Mesenchymal stem cell (in vitro differentiated cells and primary cell): ENCODE measurements at regions not wholly inside any gene's neighbourhood (a gene's known extent, or its start where the extent isn't known, plus 50 kb on each side); places are given as distances from the start of the nearest gene placed in this dataset.

Experiments
- DNase-seq: peaks from one replicate; pipeline ENCODE4 v3.0.0-alpha.2; 2013
- H2AFZ ChIP-seq: one replicate; pipeline ENCODE4 v1.6.1; 2013; ENCODE audit warnings: low read depth, mild to moderate bottlenecking, control low read depth, inconsistent platforms, low read length, moderate library complexity
- H2AK5ac ChIP-seq: 2 replicates; pipeline ENCODE4 v1.6.1; 2013; ENCODE audit warnings: low read length, moderate library complexity, mild to moderate bottlenecking, inconsistent platforms; ENCODE audit not compliant: severe bottlenecking
- H2BK120ac ChIP-seq: one replicate; pipeline ENCODE4 v1.6.1; 2013; ENCODE audit warnings: low read depth, mild to moderate bottlenecking, inconsistent platforms, low read length, moderate library complexity
- H2BK12ac ChIP-seq, 2 experiments: one replicate each; pipeline ENCODE4 v1.6.1; 2013; ENCODE audit warnings: inconsistent platforms in 2 of 2, low read length in 2 of 2, mild to moderate bottlenecking in 2 of 2, moderate library complexity in 2 of 2, control low read depth in 1 of 2
- H2BK15ac ChIP-seq: one replicate; pipeline ENCODE4 v1.6.1; 2013; ENCODE audit warnings: mild to moderate bottlenecking, low read depth, inconsistent platforms; ENCODE audit not compliant: poor library complexity, severe bottlenecking
- H2BK5ac ChIP-seq: 2 replicates; pipeline ENCODE4 v1.6.1; 2013; ENCODE audit warnings: low read depth, mild to moderate bottlenecking, low read length, control low read depth, inconsistent platforms; ENCODE audit not compliant: poor library complexity, severe bottlenecking
- H3K14ac ChIP-seq, 2 experiments: one replicate each; pipeline ENCODE4 v1.6.1; 2013; ENCODE audit warnings: inconsistent platforms in 2 of 2, low read length in 2 of 2, control low read depth in 1 of 2, mild to moderate bottlenecking in 1 of 2, moderate library complexity in 1 of 2
- H3K18ac ChIP-seq, 2 experiments: one replicate each; pipeline ENCODE4 v1.6.1; 2013; ENCODE audit warnings: inconsistent platforms in 2 of 2, low read length in 2 of 2, control low read depth in 1 of 2, low read depth in 1 of 2, mild to moderate bottlenecking in 1 of 2
- H3K23ac ChIP-seq, 2 experiments: one replicate each; pipeline ENCODE4 v1.6.1; 2013; ENCODE audit warnings: inconsistent platforms in 2 of 2, low read length in 2 of 2, mild to moderate bottlenecking in 2 of 2, moderate library complexity in 2 of 2, control low read depth in 1 of 2
- H3K27ac ChIP-seq: 2 replicates; pipeline ENCODE4 v1.5.1; 2013; ENCODE audit warnings: mild to moderate bottlenecking, moderate library complexity, low read length, control low read depth, inconsistent platforms; ENCODE audit not compliant: poor library complexity, severe bottlenecking
- H3K27me3 ChIP-seq, 2 experiments: 2 replicates each; pipeline versions ENCODE4 v1.6.1 to v1.7.0; 2013; ENCODE audit warnings: low read length in 2 of 2, mild to moderate bottlenecking in 2 of 2, moderate library complexity in 2 of 2, control low read depth in 1 of 2, inconsistent platforms in 1 of 2; ENCODE audit not compliant: control insufficient read depth in 1 of 2, insufficient read depth in 1 of 2
- H3K36me3 ChIP-seq, 2 experiments: 2 replicates each; pipeline versions ENCODE4 v1.6.1 to v1.7.0; 2013; ENCODE audit warnings: low read length in 2 of 2, control low read depth in 1 of 2, inconsistent platforms in 1 of 2, low read depth in 1 of 2, mild to moderate bottlenecking in 1 of 2; ENCODE audit not compliant: insufficient read depth in 2 of 2, control insufficient read depth in 1 of 2
- H3K4ac ChIP-seq, 2 experiments: one replicate each; pipeline ENCODE4 v1.6.1; 2013; ENCODE audit warnings: inconsistent platforms in 2 of 2, low read length in 2 of 2, mild to moderate bottlenecking in 2 of 2, moderate library complexity in 2 of 2, control low read depth in 1 of 2, low read depth in 1 of 2
- H3K4me1 ChIP-seq: 2 replicates; pipeline ENCODE4 v1.6.1; 2013; ENCODE audit warnings: low read depth, low read length, control low read depth; ENCODE audit not compliant: control insufficient read depth, insufficient read depth
- H3K4me2 ChIP-seq: 2 replicates; pipeline ENCODE4 v1.6.1; 2013; ENCODE audit warnings: low read length, mild to moderate bottlenecking, inconsistent platforms; ENCODE audit not compliant: poor library complexity, severe bottlenecking
- H3K4me3 ChIP-seq, 2 experiments: 2 replicates each; pipeline versions ENCODE4 v1.5.1 to v1.7.0; 2013; ENCODE audit warnings: low read length in 2 of 2, mild to moderate bottlenecking in 2 of 2, control low read depth in 1 of 2, low read depth in 1 of 2; ENCODE audit not compliant: insufficient read depth in 1 of 2
- H3K79me1 ChIP-seq: replicated peaks from 2 replicates; pipeline ENCODE4 v1.6.1; 2013; ENCODE audit warnings: mild to moderate bottlenecking, control low read depth, low read length, inconsistent platforms; ENCODE audit not compliant: poor library complexity, severe bottlenecking
- H3K9ac ChIP-seq: 2 replicates; pipeline ENCODE4 v1.7.0; 2013; ENCODE audit warnings: mild to moderate bottlenecking, low read length, moderate library complexity
- H3K9me3 ChIP-seq: 2 replicates; pipeline ENCODE4 v1.7.0; 2013; ENCODE audit warnings: mild to moderate bottlenecking, low read length; ENCODE audit not compliant: control insufficient read depth
- H4K8ac ChIP-seq: one replicate; pipeline ENCODE4 v1.6.1; 2013; ENCODE audit warnings: inconsistent platforms, mild to moderate bottlenecking, low read length, moderate library complexity
- H4K91ac ChIP-seq: one replicate; pipeline ENCODE4 v1.6.1; 2013; ENCODE audit warnings: mild to moderate bottlenecking, low read length, inconsistent platforms
- WGBS: methylation state at CpG from one replicate; pipeline ENCODE4 v1.1.7; 2013; ENCODE audit warnings: mixed read lengths; 5-methylcytosine and 5-hydroxymethylcytosine counted together

GRCh38 chr1:173403996-173404395 lies 73.1 kb upstream of the PRDX6 start:
- Histone ChIP-seq H2BK15ac (no peak overlapping the region), H3K9me3 (no peaks in the 10 kb centered on the region), H3K79me1 (no peaks in the 10 kb centered on the region), H2BK12ac (no peak overlapping the region), H3K36me3 (peaks cover 2% of the 10 kb centered on the region in 2 experiments), H3K14ac (no peak overlapping the region), H4K91ac (no peak overlapping the region), H3K27me3 (no peaks in the 10 kb centered on the region), H3K4me1 (peaks cover 5% of the 10 kb centered on the region), H3K4ac (no peak overlapping the region), H2AFZ (no peak overlapping the region), H4K8ac (no peak overlapping the region), H3K27ac (no peak overlapping the region), H3K4me2 (no peak overlapping the region), H3K18ac (no peak overlapping the region), H3K9ac (no peak overlapping the region), H2AK5ac (no peak overlapping the region), H3K23ac (no peak overlapping the region), H2BK120ac (no peak overlapping the region), H2BK5ac (no peak overlapping the region), H3K4me3 (no peak overlapping the region)
- DNase-seq, result no peak
- WGBS, result 93% methylated on average over 3 of the region's 3 CpGs

GRCh38 chr1:173405281-173405680 lies 71.9 kb upstream of the PRDX6 start:
- Histone ChIP-seq H3K14ac (no peak overlapping the region), H3K4me1 (peaks cover 5% of the 10 kb centered on the region), H4K91ac (no peak overlapping the region), H4K8ac (no peak overlapping the region), H2AFZ (no peak overlapping the region), H2BK12ac (no peak overlapping the region), H2BK120ac (no peak overlapping the region), H3K4me3 (no peak overlapping the region), H3K4ac (no peak overlapping the region), H3K27ac (no peak overlapping the region), H2BK15ac (no peak overlapping the region), H3K36me3 (peaks cover 2% of the 10 kb centered on the region in 2 experiments), H3K9ac (no peak overlapping the region), H3K27me3 (no peaks in the 10 kb centered on the region), H2BK5ac (no peak overlapping the region), H3K23ac (no peak overlapping the region), H2AK5ac (no peak overlapping the region), H3K79me1 (no peaks in the 10 kb centered on the region), H3K9me3 (no peaks in the 10 kb centered on the region), H3K4me2 (no peak overlapping the region), H3K18ac (no peak overlapping the region)
- no peak for DNase-seq

- Histone ChIP-seq H3K36me3 (peaks cover 2 to 7% of the 10 kb centered on the region in 2 experiments), H3K79me1 (no peaks in the 10 kb centered on the region), H2BK12ac (peak overlapping the region in 1 of 2 experiments; percentile 63), H3K18ac (no peak overlapping the region), H3K27me3 (no peaks in the 10 kb centered on the region), H3K4me3 (no peak overlapping the region), H3K4me1 (peaks cover 5% of the 10 kb centered on the region), H2BK120ac (no peak overlapping the region), H3K23ac (no peak overlapping the region), H3K9me3 (no peaks in the 10 kb centered on the region), H3K4ac (no peak overlapping the region), H3K27ac (no peak overlapping the region), H4K8ac (no peak overlapping the region), H3K4me2 (no peak overlapping the region), H2AK5ac (no peak overlapping the region), H4K91ac (no peak overlapping the region), H3K9ac (no peak overlapping the region), H2BK15ac (no peak overlapping the region), H2AFZ (no peak overlapping the region), H2BK5ac (no peak overlapping the region), H3K14ac (no peak overlapping the region)
- DNase-seq, result peak; percentile 56
- 41% methylated on average over 3 of the region's 3 CpGs for WGBS
These were observed 71.3 kb upstream of the PRDX6 start for GRCh38 chr1:173405834-173406233.

GRCh38 chr1:173406783-173407230 lies 70.3 kb upstream of the PRDX6 start:
- Histone ChIP-seq H3K4me2 (no peak overlapping the region), H2BK5ac (no peak overlapping the region), H2BK12ac (peak overlapping the region in 1 of 2 experiments; percentile 4), H3K14ac (peak overlapping the region in 1 of 2 experiments; percentile 89), H2AK5ac (peak overlapping the region; percentile 68), H2BK15ac (no peak overlapping the region), H3K23ac (no peak overlapping the region), H3K9ac (no peak overlapping the region), H3K9me3 (no peaks in the 10 kb centered on the region), H3K27me3 (no peaks in the 10 kb centered on the region), H3K4ac (peak overlapping the region in 1 of 2 experiments; percentile 32), H3K4me1 (peaks cover 5% of the 10 kb centered on the region), H4K8ac (peak overlapping the region; percentile 21), H3K36me3 (peaks cover 2 to 8% of the 10 kb centered on the region in 2 experiments), H3K18ac (peak overlapping the region; percentile 32 to 45), H3K79me1 (no peaks in the 10 kb centered on the region), H2AFZ (no peak overlapping the region), H4K91ac (peak overlapping the region; percentile 34), H3K27ac (no peak overlapping the region), H2BK120ac (no peak overlapping the region), H3K4me3 (no peak overlapping the region)
- 90% methylated on average over 8 of the region's 8 CpGs for WGBS
- no peak for DNase-seq
